WTC11 (cell line): ENCODE measurements at regions not wholly inside any gene's neighbourhood (a gene's known extent, or its start where the extent isn't known, plus 50 kb on each side); places are given as distances from the start of the nearest gene placed in this dataset.

Experiments
- ATAC-seq: fragments of 200-7000 bp; cut with Tn5 transposase; 2 replicates; pipeline ENCODE4 v1.10.0; 2021; ENCODE audit warnings: mild to moderate bottlenecking, moderate library complexity
- CTCF ChIA-PET: fragments of 300-600 bp; sonication (Branson Sonifier 250); formaldehyde crosslinking; loops from one replicate; lab custom pipeline; 2021; ENCODE audit warnings: antibody characterized with exemption; lab: Charles Lee
- POLR2A ChIA-PET: fragments of 350-600 bp; sonication (Branson Sonifier 250); formaldehyde crosslinking; loops from one replicate; lab custom pipeline; 2021; ENCODE audit warnings: antibody characterized with exemption; lab: Charles Lee
- DNase-seq: peaks from one replicate; pipeline ENCODE4 v3.0.0; 2021; ENCODE audit warnings: low spot score
- H3K27ac Mint-ChIP-seq: 2 replicates; pipeline ENCODE4 v1.8.0; 2021; ENCODE audit warnings: mixed read lengths
- H3K27me3 Mint-ChIP-seq: 2 replicates; pipeline ENCODE4 v1.8.0; 2021; ENCODE audit warnings: low read depth, mild to moderate bottlenecking, moderate library complexity, mixed read lengths
- H3K36me3 Mint-ChIP-seq: 2 replicates; pipeline ENCODE4 v1.8.0; 2021; ENCODE audit warnings: mixed read lengths
- H3K4me1 Mint-ChIP-seq: 2 replicates; pipeline ENCODE4 v1.8.0; 2022; ENCODE audit warnings: mixed read lengths
- H3K4me3 Mint-ChIP-seq: 2 replicates; pipeline ENCODE4 v1.8.0; 2021; ENCODE audit warnings: mild to moderate bottlenecking, moderate library complexity, mixed read lengths
- H3K9me3 Mint-ChIP-seq: 2 replicates; pipeline ENCODE4 v1.8.0; 2021; ENCODE audit warnings: mixed read lengths
- AFF4 ChIP-seq: sonication (generic); formaldehyde crosslinking; IDR thresholded peaks from 2 replicates; pipeline ENCODE4 v1.8.1; 2023; ENCODE audit warnings: mild to moderate bottlenecking, missing genetic modification reagents, borderline replicate concordance
- ATF2 ChIP-seq: sonication (generic); formaldehyde crosslinking; IDR thresholded peaks from 2 replicates; pipeline ENCODE4 v1.8.1; 2022; ENCODE audit warnings: low read depth, missing genetic modification reagents, borderline replicate concordance
- ATF6 ChIP-seq: sonication (generic); formaldehyde crosslinking; IDR thresholded peaks from 2 replicates; pipeline ENCODE4 v1.8.1; 2023; ENCODE audit warnings: mild to moderate bottlenecking, missing genetic modification reagents
- CREB1 ChIP-seq: sonication (generic); formaldehyde crosslinking; IDR thresholded peaks from 2 replicates; pipeline ENCODE4 v1.8.0; 2023; ENCODE audit warnings: mild to moderate bottlenecking, missing genetic modification reagents
- E2F4 ChIP-seq: sonication (generic); formaldehyde crosslinking; IDR thresholded peaks from 2 replicates; pipeline ENCODE4 v1.8.1; 2022; ENCODE audit warnings: low read depth, mild to moderate bottlenecking, moderate library complexity, missing genetic modification reagents, borderline replicate concordance
- ELF4 ChIP-seq: sonication (generic); formaldehyde crosslinking; IDR thresholded peaks from 2 replicates; pipeline ENCODE4 v1.8.1; 2022; ENCODE audit warnings: low read depth, mild to moderate bottlenecking, moderate library complexity, missing genetic modification reagents
- ETV6 ChIP-seq: sonication (generic); formaldehyde crosslinking; IDR thresholded peaks from 2 replicates; pipeline ENCODE4 v1.8.1; 2022; ENCODE audit warnings: mild to moderate bottlenecking, missing genetic modification reagents
- GRHL2 ChIP-seq: fragments of 250-450 bp; sonication (Bioruptor Pico); IDR thresholded peaks from 2 replicates; pipeline ENCODE4 v1.8.0; 2022; ENCODE audit warnings: mild to moderate bottlenecking, moderate library complexity; ENCODE audit not compliant: insufficient replicate concordance, severe bottlenecking
- HMGA2 ChIP-seq: fragments of 250-450 bp; sonication (Bioruptor Pico); IDR thresholded peaks from 2 replicates; pipeline ENCODE4 v1.4.0; 2021; ENCODE audit warnings: mild to moderate bottlenecking, moderate library complexity
- HMGXB4 ChIP-seq: sonication (generic); formaldehyde crosslinking; IDR thresholded peaks from 2 replicates; pipeline ENCODE4 v1.8.1; 2023; ENCODE audit warnings: mild to moderate bottlenecking, moderate library complexity, missing genetic modification reagents
- IRF1 ChIP-seq: sonication (generic); formaldehyde crosslinking; IDR thresholded peaks from 2 replicates; pipeline ENCODE4 v1.8.0; 2023; ENCODE audit warnings: missing genetic modification reagents
- KAT7 ChIP-seq: sonication (generic); formaldehyde crosslinking; IDR thresholded peaks from 2 replicates; pipeline ENCODE4 v1.8.1; 2023; ENCODE audit warnings: missing genetic modification reagents, mild to moderate bottlenecking, borderline replicate concordance
- MAX ChIP-seq: sonication (generic); formaldehyde crosslinking; IDR thresholded peaks from 2 replicates; pipeline ENCODE4 v1.8.0; 2022; ENCODE audit warnings: mild to moderate bottlenecking, missing genetic modification reagents
- NFATC4 ChIP-seq: fragments of 250-450 bp; sonication (Bioruptor Pico); IDR thresholded peaks from 2 replicates; pipeline ENCODE4 v1.9.0; 2021; ENCODE audit warnings: mild to moderate bottlenecking
- NR3C1 ChIP-seq: sonication (generic); formaldehyde crosslinking; conservative IDR thresholded peaks from 2 replicates; pipeline ENCODE4 v1.8.1; 2023; ENCODE audit warnings: low read depth, mild to moderate bottlenecking, missing genetic modification reagents
- PRRX2 ChIP-seq: fragments of 250-450 bp; sonication (Bioruptor Pico); IDR thresholded peaks from 2 replicates; pipeline ENCODE4 v1.8.0; 2021; ENCODE audit warnings: mild to moderate bottlenecking
- RELA ChIP-seq: sonication (generic); formaldehyde crosslinking; IDR thresholded peaks from 2 replicates; pipeline ENCODE4 v1.8.1; 2022; ENCODE audit warnings: missing genetic modification reagents, mild to moderate bottlenecking, borderline replicate concordance
- RORB ChIP-seq: fragments of 250-450 bp; sonication (Bioruptor Pico); IDR thresholded peaks from 2 replicates; pipeline ENCODE4 v1.9.0; 2021; ENCODE audit warnings: mild to moderate bottlenecking
- SMAD3 ChIP-seq: sonication (generic); formaldehyde crosslinking; IDR thresholded peaks from 2 replicates; pipeline ENCODE4 v1.8.0; 2022; ENCODE audit warnings: missing genetic modification reagents, mild to moderate bottlenecking, borderline replicate concordance
- USF2 ChIP-seq: sonication (generic); formaldehyde crosslinking; IDR thresholded peaks from 2 replicates; pipeline ENCODE4 v1.8.1; 2023; ENCODE audit warnings: mild to moderate bottlenecking, missing genetic modification reagents, moderate library complexity
- ZBTB21 ChIP-seq: sonication (generic); formaldehyde crosslinking; IDR thresholded peaks from 2 replicates; pipeline ENCODE4 v1.8.1; 2023; ENCODE audit warnings: mild to moderate bottlenecking, missing genetic modification reagents, borderline replicate concordance
- ZNF425 ChIP-seq: fragments of 250-450 bp; sonication (Bioruptor Pico); conservative IDR thresholded peaks from 2 replicates; pipeline ENCODE4 v1.9.0; 2021; ENCODE audit warnings: mild to moderate bottlenecking
- ZNF671 ChIP-seq: fragments of 250-450 bp; sonication (Bioruptor Pico); IDR thresholded peaks from 2 replicates; pipeline ENCODE4 v1.8.0; 2021; ENCODE audit warnings: mild to moderate bottlenecking

- no peak for ATAC-seq
- peaks cover 3% of the 10 kb centered on the region; the same call in 1 of the 2 replicates for H3K27me3 Mint-ChIP-seq
- peaks cover 23% of the 10 kb centered on the region for H3K9me3 Mint-ChIP-seq
- H3K27ac Mint-ChIP-seq: no peak overlapping the region
- ChIA-PET CTCF (no interaction called here), POLR2A (no interaction called here)
- no peak overlapping the region for H3K4me3 Mint-ChIP-seq
- H3K36me3 Mint-ChIP-seq: peaks cover 19% of the 10 kb centered on the region
- no peak for DNase-seq
- H3K4me1 Mint-ChIP-seq: no peaks in the 10 kb centered on the region
- TF ChIP-seq ZBTB21 (CRISPR knock-in tag) (no peak), AFF4 (no peak), RORB (CRISPR knock-in tag) (no peak), SMAD3 (CRISPR knock-in tag) (no peak), NR3C1 (CRISPR knock-in tag) (no peak), MAX (CRISPR knock-in tag) (no peak), ATF6 (CRISPR knock-in tag) (no peak), HMGA2 (CRISPR knock-in tag) (no peak), KAT7 (CRISPR knock-in tag) (no peak), ZNF671 (CRISPR knock-in tag) (no peak), ELF4 (no peak), HMGXB4 (no peak), USF2 (CRISPR knock-in tag) (no peak), RELA (CRISPR knock-in tag) (no peak), ETV6 (no peak), CREB1 (CRISPR knock-in tag) (no peak), NFATC4 (CRISPR knock-in tag) (no peak), PRRX2 (CRISPR knock-in tag) (no peak)
These were observed 330.7 kb downstream of the LMX1A start for GRCh38 chr1:165025805-165026204.

- Mint-ChIP-seq H3K4me3 (no peak overlapping the region), H3K36me3 (peaks cover 12% of the 10 kb centered on the region), H3K27me3 (no peaks in the 10 kb centered on the region; the same call in 1 of the 2 replicates), H3K27ac (no peak overlapping the region), H3K9me3 (peaks cover 30% of the 10 kb centered on the region), H3K4me1 (no peaks in the 10 kb centered on the region)
- ChIA-PET POLR2A (no interaction called here), CTCF (no interaction called here)
- no peak for ATAC-seq
- DNase-seq: no peak
- TF ChIP-seq IRF1: no peak
- TF ChIP-seq ATF2 (CRISPR knock-in tag): no peak
- no peak for TF ChIP-seq GRHL2 (CRISPR knock-in tag)
- no peak for TF ChIP-seq E2F4 (CRISPR knock-in tag)
- TF ChIP-seq ZNF425 (CRISPR knock-in tag): no peak
These were observed 341.8 kb downstream of the LMX1A start for GRCh38 chr1:165014753-165015152.
